ENCODE measurements at regions not wholly inside any gene's neighbourhood (a gene's known extent, or its start where the extent isn't known, plus 50 kb on each side); places are given as distances from the start of the nearest gene placed in this dataset.

GRCh38 chr10:64558094-64558835, 1037.1 kb downstream of the REEP3 start:
- H3K9me2 ChIP-seq (ENCODE audit: low read depth, low read length), result no peaks in the 10 kb centered on the region
- H3K4me2 ChIP-seq (ENCODE audit: low read length), result no peak overlapping the region
- no peak overlapping the region for H2AFZ ChIP-seq (ENCODE audit: low read length)
- no peaks in the 10 kb centered on the region for H3K27me3 ChIP-seq (ENCODE audit: insufficient read depth, low read length)
- no peaks in the 10 kb centered on the region for H3K9me3 ChIP-seq (ENCODE audit: low read length)
- H3K9ac ChIP-seq (ENCODE audit: low read length), result no peak overlapping the region
- H3K79me2 ChIP-seq (ENCODE audit: insufficient read depth, low read length), result no peaks in the 10 kb centered on the region
- H4K20me1 ChIP-seq (ENCODE audit: insufficient read depth, low read length), result no peaks in the 10 kb centered on the region
- no peaks in the 10 kb centered on the region for H3K4me1 ChIP-seq (ENCODE audit: insufficient read depth, low read length, severe bottlenecking)
- no peaks in the 10 kb centered on the region for H3K36me3 ChIP-seq (ENCODE audit: insufficient read depth, low read length)
- H3F3A ChIP-seq (ENCODE audit: insufficient read depth, low read length), result no peaks in the 10 kb centered on the region
- no peak for TF ChIP-seq EZH2 (IDR thresholded peaks at IDR 0.05; ENCODE audit: borderline replicate concordance, low read length)
- TF ChIP-seq, protein P1, sequence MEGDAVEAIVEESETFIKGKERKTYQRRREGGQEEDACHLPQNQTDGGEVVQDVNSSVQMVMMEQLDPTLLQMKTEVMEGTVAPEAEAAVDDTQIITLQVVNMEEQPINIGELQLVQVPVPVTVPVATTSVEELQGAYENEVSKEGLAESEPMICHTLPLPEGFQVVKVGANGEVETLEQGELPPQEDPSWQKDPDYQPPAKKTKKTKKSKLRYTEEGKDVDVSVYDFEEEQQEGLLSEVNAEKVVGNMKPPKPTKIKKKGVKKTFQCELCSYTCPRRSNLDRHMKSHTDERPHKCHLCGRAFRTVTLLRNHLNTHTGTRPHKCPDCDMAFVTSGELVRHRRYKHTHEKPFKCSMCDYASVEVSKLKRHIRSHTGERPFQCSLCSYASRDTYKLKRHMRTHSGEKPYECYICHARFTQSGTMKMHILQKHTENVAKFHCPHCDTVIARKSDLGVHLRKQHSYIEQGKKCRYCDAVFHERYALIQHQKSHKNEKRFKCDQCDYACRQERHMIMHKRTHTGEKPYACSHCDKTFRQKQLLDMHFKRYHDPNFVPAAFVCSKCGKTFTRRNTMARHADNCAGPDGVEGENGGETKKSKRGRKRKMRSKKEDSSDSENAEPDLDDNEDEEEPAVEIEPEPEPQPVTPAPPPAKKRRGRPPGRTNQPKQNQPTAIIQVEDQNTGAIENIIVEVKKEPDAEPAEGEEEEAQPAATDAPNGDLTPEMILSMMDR (IDR thresholded peaks at IDR 0.05; ENCODE audit: low read length), result no peak
- no peak overlapping the region for H3K27ac ChIP-seq (ENCODE audit: low read depth, low read length, poor library complexity, severe bottlenecking)
- H3K4me3 ChIP-seq (ENCODE audit: low read depth, low read length, poor library complexity, severe bottlenecking), result no peak overlapping the region

DNA sequence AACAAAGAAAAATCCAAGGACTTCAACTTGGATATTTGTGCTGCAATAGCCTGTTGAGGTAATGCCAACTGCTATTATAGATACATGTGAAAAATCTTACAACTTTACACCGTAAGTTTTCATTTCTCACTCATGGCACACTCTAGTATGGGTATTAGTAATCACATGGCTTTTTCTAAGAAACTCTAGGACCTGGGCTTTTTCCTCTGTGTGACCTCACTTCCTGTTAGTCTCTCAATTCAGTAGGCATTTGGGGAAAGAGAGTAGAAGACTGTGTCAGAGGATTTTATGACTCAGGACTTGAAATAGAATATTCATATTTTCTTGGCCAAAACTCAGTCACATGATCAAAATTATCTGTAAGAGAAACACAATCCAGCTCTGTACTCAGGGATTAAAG, 1049.9 kb downstream of the REEP3 start:
- no peaks in the 10 kb centered on the region for H3F3A ChIP-seq (ENCODE audit: insufficient read depth, low read length)
- no peaks in the 10 kb centered on the region for H3K27me3 ChIP-seq (ENCODE audit: insufficient read depth, low read length)
- no peaks in the 10 kb centered on the region for H3K36me3 ChIP-seq (ENCODE audit: insufficient read depth, low read length)
- no peaks in the 10 kb centered on the region for H3K9me3 ChIP-seq (ENCODE audit: low read length)
- H3K79me2 ChIP-seq (ENCODE audit: insufficient read depth, low read length), result no peaks in the 10 kb centered on the region
- H3K4me3 ChIP-seq (ENCODE audit: low read depth, low read length, poor library complexity, severe bottlenecking), result no peak overlapping the region
- H3K9ac ChIP-seq (ENCODE audit: low read length), result no peak overlapping the region
- no peak overlapping the region for H2AFZ ChIP-seq (ENCODE audit: low read length)
- no peaks in the 10 kb centered on the region for H4K20me1 ChIP-seq (ENCODE audit: insufficient read depth, low read length)
- H3K9me2 ChIP-seq (ENCODE audit: low read depth, low read length), result no peaks in the 10 kb centered on the region
- no peak overlapping the region for H3K27ac ChIP-seq (ENCODE audit: low read depth, low read length, poor library complexity, severe bottlenecking)
- no peak overlapping the region for H3K4me2 ChIP-seq (ENCODE audit: low read length)
- TF ChIP-seq, protein P1 (IDR thresholded peaks at IDR 0.05; ENCODE audit: low read length), result no peak
- TF ChIP-seq EZH2 (IDR thresholded peaks at IDR 0.05; ENCODE audit: borderline replicate concordance, low read length), result no peak
- H3K4me1 ChIP-seq (ENCODE audit: insufficient read depth, low read length, severe bottlenecking), result no peaks in the 10 kb centered on the region

GRCh38 chr10:64573623-64574325, 1052.6 kb downstream of the REEP3 start:
- H3K36me3 ChIP-seq (ENCODE audit: insufficient read depth, low read length), result no peaks in the 10 kb centered on the region
- no peaks in the 10 kb centered on the region for H3K9me2 ChIP-seq (ENCODE audit: low read depth, low read length)
- TF ChIP-seq, protein P1 (IDR thresholded peaks at IDR 0.05; ENCODE audit: low read length), result no peak
- TF ChIP-seq EZH2 (IDR thresholded peaks at IDR 0.05; ENCODE audit: borderline replicate concordance, low read length), result no peak
- no peaks in the 10 kb centered on the region for H3K27me3 ChIP-seq (ENCODE audit: insufficient read depth, low read length)
- H2AFZ ChIP-seq (ENCODE audit: low read length), result no peak overlapping the region
- no peaks in the 10 kb centered on the region for H3F3A ChIP-seq (ENCODE audit: insufficient read depth, low read length)
- no peaks in the 10 kb centered on the region for H3K79me2 ChIP-seq (ENCODE audit: insufficient read depth, low read length)
- no peak overlapping the region for H3K9ac ChIP-seq (ENCODE audit: low read length)
- no peak overlapping the region for H3K4me2 ChIP-seq (ENCODE audit: low read length)
- H3K9me3 ChIP-seq (ENCODE audit: low read length), result no peaks in the 10 kb centered on the region
- no peaks in the 10 kb centered on the region for H4K20me1 ChIP-seq (ENCODE audit: insufficient read depth, low read length)
- no peak overlapping the region for H3K27ac ChIP-seq (ENCODE audit: low read depth, low read length, poor library complexity, severe bottlenecking)
- no peaks in the 10 kb centered on the region for H3K4me1 ChIP-seq (ENCODE audit: insufficient read depth, low read length, severe bottlenecking)
- no peak overlapping the region for H3K4me3 ChIP-seq (ENCODE audit: low read depth, low read length, poor library complexity, severe bottlenecking)
